ENCODE measurements at regions not wholly inside any gene's neighbourhood (a gene's known extent, or its start where the extent isn't known, plus 50 kb on each side); places are given as distances from the start of the nearest gene placed in this dataset.

DNA sequence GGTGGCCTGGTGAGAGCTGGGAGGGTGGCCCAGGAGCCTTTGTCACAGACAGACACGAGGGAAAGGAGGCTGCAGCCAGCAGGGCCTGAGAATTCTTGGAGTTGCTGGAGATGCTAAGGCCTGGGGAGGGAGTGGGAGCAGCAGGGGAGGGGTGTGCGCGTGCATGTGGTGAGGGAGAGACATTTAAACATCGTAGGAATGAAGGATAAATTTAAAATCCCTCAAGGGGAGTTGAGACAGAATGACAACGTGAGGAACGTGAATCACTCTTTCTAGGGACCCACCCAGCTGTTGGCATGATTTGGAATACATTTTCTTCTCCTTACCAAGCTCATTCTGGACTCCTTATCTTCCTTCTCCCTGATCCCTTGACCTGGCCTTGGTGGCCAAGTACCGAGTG lies 73.3 kb upstream of the CACNA1E start:
- DNase-seq (ENCODE audit: low read depth), result no peak
- TF ChIP-seq, protein P1, sequence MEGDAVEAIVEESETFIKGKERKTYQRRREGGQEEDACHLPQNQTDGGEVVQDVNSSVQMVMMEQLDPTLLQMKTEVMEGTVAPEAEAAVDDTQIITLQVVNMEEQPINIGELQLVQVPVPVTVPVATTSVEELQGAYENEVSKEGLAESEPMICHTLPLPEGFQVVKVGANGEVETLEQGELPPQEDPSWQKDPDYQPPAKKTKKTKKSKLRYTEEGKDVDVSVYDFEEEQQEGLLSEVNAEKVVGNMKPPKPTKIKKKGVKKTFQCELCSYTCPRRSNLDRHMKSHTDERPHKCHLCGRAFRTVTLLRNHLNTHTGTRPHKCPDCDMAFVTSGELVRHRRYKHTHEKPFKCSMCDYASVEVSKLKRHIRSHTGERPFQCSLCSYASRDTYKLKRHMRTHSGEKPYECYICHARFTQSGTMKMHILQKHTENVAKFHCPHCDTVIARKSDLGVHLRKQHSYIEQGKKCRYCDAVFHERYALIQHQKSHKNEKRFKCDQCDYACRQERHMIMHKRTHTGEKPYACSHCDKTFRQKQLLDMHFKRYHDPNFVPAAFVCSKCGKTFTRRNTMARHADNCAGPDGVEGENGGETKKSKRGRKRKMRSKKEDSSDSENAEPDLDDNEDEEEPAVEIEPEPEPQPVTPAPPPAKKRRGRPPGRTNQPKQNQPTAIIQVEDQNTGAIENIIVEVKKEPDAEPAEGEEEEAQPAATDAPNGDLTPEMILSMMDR (IDR thresholded peaks at IDR 0.05; ENCODE audit: low read length, missing control alignments), result no peak
- no peak overlapping the region for H3K4me3 ChIP-seq (replicated peaks; ENCODE audit: low read depth, low read length)

DNA sequence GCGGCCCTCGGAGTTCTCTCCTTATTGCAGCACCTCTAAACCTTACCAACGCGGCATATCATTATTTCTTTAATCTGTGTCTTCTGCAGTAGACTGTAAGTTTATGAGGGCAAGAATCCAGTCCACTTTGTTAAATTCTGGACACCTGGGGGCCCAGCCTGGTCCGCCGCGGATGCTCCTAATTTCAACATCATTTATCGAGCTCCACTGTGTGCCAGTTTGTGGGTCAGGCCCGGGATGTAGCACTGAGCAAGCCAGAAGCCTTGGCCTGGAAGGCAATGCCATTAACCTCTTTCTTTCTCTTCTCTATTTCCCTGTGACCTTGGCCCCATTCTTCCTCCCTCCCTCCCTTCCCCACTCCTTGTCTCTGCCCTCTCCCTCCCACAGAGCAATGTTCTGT lies 70.6 kb upstream of the CACNA1E start:
- no peak overlapping the region for H3K4me3 ChIP-seq (replicated peaks; ENCODE audit: low read depth, low read length)
- TF ChIP-seq, protein P1 (IDR thresholded peaks at IDR 0.05; ENCODE audit: low read length, missing control alignments), result no peak
- no peak for DNase-seq (ENCODE audit: low read depth)

DNA sequence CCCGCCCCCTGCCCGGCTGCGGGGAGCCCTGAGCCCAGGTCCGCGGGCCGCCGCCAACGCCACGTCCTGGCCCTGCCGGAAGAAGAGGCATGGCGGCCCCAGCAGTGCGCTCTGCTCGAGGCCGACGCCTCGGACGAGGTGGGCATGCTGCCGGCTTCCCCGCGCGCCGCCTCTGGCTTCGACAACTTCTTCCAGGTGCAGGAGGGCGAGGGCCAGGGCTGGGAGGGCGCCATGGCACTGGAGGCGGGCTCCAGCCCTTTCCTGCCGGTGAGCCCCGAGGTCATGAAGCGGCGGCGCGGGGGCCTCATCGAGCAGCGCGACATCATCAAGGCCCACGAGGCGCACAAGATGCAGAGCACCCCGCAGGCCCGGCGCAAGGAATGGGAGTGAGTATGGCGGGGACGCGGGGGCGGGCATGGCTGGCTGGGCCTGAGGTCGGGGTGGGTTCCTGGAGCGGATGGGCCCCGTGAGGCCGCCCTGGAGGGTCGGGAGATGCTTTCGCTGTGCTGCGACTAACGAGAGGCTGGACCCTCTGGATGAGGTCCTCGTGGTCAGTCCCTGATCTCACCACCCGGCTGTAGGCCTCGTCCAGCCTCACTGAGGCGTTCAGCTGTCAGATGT lies 70.0 kb upstream of the CACNA1E start:
- TF ChIP-seq, protein P1 (IDR thresholded peaks at IDR 0.05; ENCODE audit: low read length, missing control alignments), result no peak
- no peak overlapping the region for H3K4me3 ChIP-seq (replicated peaks; ENCODE audit: low read depth, low read length)
- no peak for DNase-seq (ENCODE audit: low read depth)

DNA sequence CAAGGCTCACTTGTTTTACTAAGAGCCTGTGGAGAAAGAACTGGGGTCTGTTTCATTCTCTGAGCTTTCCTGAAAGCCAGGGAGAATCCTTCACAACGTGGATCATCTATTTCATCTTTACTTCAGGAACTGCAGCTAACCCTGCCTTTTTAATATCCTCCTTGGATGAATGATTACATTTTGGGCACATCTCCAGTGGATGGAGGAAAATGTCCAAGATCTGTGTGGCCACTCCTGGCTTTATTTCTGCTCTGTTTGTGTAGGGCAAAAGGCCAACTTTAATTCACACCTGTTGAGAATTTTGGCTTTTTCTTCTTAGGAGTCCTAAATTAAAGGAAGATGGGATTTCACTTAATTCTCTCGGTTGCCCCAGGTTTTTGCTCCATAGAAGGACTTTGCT lies 69.5 kb upstream of the CACNA1E start:
- TF ChIP-seq, protein P1 (IDR thresholded peaks at IDR 0.05; ENCODE audit: low read length, missing control alignments), result no peak
- no peak for DNase-seq (ENCODE audit: low read depth)
- no peak overlapping the region for H3K4me3 ChIP-seq (replicated peaks; ENCODE audit: low read depth, low read length)

DNA sequence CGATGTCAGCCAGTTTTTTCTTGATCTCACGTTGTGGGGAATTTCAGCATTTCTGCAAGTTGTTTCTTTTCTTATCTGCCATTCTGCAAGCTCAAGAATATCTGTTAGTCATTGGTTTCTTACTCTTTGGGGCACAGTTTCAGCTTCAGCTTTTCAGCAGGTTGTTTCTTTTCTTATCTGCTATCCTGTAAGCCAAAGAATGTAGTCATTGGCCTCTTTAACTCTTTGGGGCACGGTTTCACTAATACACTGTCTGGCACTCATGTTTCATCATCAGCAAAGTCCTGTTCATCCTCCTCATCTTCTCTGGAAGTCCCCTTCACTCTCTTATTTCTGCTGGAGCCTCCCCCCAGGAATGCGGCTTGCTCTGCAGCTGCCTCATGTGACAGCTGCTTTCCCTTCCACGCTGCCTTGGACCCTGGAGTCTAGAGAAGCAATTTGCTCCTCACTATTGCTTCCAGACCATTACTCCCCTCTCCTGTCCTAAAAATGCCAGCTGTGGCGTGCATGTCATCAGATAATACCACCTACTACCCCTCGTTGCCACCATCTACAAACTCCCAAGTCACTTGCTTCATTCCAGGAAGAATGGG lies 67.0 kb upstream of the CACNA1E start:
- TF ChIP-seq, protein P1 (IDR thresholded peaks at IDR 0.05; ENCODE audit: low read length, missing control alignments), result no peak
- H3K4me3 ChIP-seq (replicated peaks; ENCODE audit: low read depth, low read length), result no peak overlapping the region
- no peak for DNase-seq (ENCODE audit: low read depth)

DNA sequence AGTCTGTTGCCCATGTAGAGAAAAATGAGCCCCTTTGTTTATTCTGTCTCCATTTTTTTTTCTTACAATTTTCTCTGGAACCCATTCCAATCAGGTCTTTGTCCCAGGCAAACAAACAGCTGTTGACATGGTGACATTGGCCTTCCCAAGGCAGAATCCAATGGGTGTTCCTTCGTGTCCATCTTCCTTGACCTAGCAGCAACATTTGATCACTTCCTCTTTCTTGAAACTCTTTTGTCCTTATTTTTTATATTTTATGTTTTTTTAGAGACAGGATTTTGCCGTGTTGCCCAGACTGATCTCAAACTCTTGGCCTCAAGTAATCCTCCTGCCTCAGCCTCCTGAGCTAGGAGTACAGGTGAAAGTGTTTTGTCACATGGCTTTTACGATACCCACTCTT lies 65.4 kb upstream of the CACNA1E start:
- no peak overlapping the region for H3K4me3 ChIP-seq (replicated peaks; ENCODE audit: low read depth, low read length)
- DNase-seq (ENCODE audit: low read depth), result no peak
- TF ChIP-seq, protein P1 (IDR thresholded peaks at IDR 0.05; ENCODE audit: low read length, missing control alignments), result no peak
